ENCODE measurements at regions not wholly inside any gene's neighbourhood (a gene's known extent, or its start where the extent isn't known, plus 50 kb on each side); places are given as distances from the start of the nearest gene placed in this dataset.

DNA sequence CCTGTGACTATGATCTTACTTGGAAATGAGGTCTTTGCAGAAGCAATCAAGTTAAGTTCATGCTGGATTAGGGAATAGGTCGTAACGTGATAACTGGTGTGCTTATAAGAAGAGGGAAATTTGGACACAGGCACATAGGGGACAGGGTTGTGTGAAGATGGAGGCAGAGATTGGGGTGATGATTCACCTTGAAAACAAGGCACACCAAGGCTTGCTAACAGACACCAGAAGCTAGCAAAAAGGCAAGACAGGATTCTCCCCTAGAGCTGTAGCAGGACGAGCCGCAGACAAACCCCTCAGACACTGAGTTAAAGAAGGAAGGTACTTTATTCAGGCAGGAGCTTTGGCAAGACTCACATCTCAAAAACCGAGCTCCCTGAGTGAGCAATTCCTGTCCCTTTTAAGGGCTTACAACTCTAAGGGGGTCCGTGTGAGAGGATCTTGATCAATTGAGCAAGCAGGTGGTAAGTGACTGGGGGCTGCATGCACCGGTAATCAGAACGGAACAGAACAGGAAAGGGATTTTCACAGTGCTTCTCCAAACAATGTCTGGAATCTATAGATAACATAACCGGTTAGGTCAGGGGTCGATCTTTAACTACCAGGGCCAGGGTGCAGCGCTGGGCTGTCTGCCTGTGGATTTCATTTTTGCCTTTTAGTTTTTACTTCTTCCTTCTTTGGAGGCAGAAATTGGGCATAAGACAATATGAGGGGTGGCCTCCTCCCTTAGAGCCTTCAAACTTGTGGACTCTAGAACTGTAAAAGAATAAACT, 57.5 kb upstream of the S1PR3 start:
- DNase-seq, result no peak

DNA sequence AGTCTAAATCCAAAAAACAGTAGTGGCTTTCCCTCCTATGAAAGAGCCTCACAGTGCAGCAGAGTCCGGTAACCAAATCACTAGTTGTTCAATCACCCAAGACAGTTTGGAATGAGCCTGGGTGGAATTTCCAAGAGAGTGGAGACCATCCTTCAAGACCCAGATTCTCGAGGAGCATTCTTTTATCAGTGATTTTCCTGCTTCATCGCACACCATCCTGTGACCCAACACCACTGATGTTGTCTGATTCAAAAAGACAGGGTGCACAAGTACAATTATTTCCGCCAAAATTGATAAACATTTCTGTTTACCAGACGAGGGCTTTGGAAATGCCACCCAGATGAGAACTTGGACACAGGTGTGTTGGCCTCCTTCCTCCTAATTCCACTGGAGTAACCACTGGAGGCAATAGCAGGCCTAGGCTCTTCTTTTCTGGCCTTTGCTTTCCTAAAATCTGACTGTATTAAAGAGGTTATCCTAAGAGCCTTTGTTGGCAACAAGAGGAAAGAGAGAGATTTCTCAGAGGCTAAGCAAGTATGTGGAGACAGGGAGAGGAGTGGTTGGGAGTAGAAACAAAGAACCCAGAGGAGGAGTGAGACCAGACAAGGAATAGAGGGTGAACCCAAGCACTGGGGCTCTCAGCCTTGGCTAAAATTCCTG, 56.3 kb upstream of the S1PR3 start:
- DNase-seq, result no peak

DNA sequence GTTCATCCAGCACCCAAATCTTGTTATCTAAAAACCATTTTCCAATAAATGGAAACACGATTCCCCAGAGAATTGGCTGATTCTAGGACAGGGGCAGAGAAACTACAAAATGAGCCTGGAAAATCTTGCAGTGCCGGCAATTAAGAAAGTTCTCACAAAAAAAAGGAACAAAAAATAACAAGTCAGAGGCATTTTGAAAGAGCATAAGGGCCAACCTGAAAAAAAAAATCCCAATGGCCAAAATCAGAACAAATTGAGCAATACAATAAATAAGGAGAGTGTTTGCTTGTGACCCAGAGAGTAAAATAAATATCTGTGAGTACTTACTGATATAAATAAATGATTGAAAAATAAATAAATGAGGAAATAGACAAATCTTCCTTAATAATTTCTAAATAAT, 55.1 kb upstream of the S1PR3 start:
- DNase-seq, result no peak

DNA sequence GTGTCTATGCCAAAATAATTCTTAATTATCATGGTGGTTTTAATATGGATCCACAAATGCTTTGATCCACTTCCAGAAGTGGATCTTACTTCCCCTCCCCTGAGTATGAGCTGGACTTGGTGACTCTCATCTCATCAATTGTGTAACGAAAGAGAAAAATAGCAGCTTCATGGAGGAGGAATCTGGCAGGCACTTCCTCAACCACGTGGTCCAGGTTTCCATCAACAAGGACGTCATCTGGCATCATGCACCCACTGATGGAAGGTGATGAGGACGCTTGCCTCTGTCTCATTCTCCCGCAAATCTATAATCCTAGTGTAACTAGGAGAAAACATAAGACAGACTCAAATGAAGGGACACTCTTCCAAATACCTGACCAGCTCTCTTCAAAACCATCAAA, 54.6 kb upstream of the S1PR3 start:
- DNase-seq, result no peak

DNA sequence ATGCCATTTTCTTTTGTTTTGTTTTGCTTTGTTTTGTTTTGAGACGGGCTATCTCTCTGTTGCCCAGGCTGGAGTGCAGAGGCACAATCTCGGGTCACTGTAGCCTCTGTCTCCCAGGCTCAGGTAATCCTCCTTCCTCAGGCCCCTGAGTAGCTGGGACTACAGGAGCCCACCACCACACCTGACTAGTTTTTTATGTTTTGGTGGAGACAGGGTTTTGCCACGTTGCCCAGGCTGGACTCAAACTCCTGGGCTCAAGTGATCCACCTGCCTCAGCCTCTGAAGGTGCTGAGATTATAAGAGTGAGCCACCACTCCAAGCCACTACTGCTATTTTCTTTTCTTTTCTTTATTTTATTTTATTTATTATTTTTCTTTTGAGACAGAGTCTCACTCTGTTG, 54.0 kb upstream of the S1PR3 start:
- no peak for DNase-seq

DNA sequence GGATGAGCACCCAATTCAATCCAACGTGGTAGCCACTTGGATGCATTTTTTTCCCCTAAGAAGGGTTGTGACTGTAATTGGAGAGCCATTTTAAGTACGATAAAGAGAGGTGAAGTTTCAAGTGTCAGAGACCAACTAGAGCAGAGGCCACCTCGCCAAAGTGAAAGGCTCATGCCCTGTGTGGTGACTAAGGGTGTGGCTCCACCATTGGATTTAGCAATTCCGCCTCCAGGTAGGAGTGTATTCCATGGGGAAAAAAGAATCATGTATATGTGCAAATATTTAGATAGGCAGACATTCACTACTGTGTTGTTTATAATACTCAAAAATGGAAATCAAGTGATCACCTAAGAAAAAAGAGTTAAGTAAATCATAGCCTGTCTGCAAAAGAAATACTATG, 53.1 kb upstream of the S1PR3 start:
- no peak for DNase-seq
